ENCODE measurements at regions not wholly inside any gene's neighbourhood (a gene's known extent, or its start where the extent isn't known, plus 50 kb on each side); places are given as distances from the start of the nearest gene placed in this dataset.

- TF ChIP-seq GABPA (IDR thresholded peaks at IDR 0.05; ENCODE audit: low read depth), result no peak
- TF ChIP-seq POLR2AphosphoS5 (IDR thresholded peaks at IDR 0.05; ENCODE audit: low read depth), result no peak
- no peak for TF ChIP-seq SPI1 (IDR thresholded peaks at IDR 0.05; ENCODE audit: borderline replicate concordance, low read depth)
- TF ChIP-seq CTCF (IDR thresholded peaks at IDR 0.05; ENCODE audit: insufficient read depth, low read length), result no peak
- TF ChIP-seq REST (IDR thresholded peaks at IDR 0.05; ENCODE audit: insufficient replicate concordance, low read depth), result no peak
- Histone ChIP-seq H3K27ac (replicated peaks) (no peak overlapping the region), H3K27me3 (ENCODE audit: insufficient read depth, poor library complexity, severe bottlenecking) (no peaks in the 10 kb centered on the region), H3K4me3 (replicated peaks; ENCODE audit: insufficient read depth, low read length) (no peak overlapping the region)
- no peak for DNase-seq (ENCODE audit: low read depth in 1 of 2, low spot score in 1 of 2)
Measured at GRCh38 chr2:145569108-145569507, 1049.2 kb upstream of the ZEB2 start.

- DNase-seq (ENCODE audit: low read depth in 1 of 2, low spot score in 1 of 2), result no peak
- TF ChIP-seq SPI1 (IDR thresholded peaks at IDR 0.05; ENCODE audit: borderline replicate concordance, low read depth) (no peak), POLR2AphosphoS5 (IDR thresholded peaks at IDR 0.05; ENCODE audit: low read depth) (no peak), REST (IDR thresholded peaks at IDR 0.05; ENCODE audit: insufficient replicate concordance, low read depth) (no peak), CTCF (IDR thresholded peaks at IDR 0.05; ENCODE audit: insufficient read depth, low read length) (no peak), GABPA (IDR thresholded peaks at IDR 0.05; ENCODE audit: low read depth) (no peak)
- no peak overlapping the region for H3K27ac ChIP-seq (replicated peaks)
Measured at GRCh38 chr2:145563741-145564615, 1044.1 kb upstream of the ZEB2 start.

GRCh38 chr2:145561152-145561551, 1041.2 kb upstream of the ZEB2 start:
- no peak for DNase-seq (ENCODE audit: low read depth in 1 of 2, low spot score in 1 of 2)
- H3K27ac ChIP-seq (replicated peaks), result no peak overlapping the region
- no peak overlapping the region for H3K4me3 ChIP-seq (replicated peaks; ENCODE audit: insufficient read depth, low read length)
- no peak for TF ChIP-seq SPI1 (IDR thresholded peaks at IDR 0.05; ENCODE audit: borderline replicate concordance, low read depth)
- no peak for TF ChIP-seq CTCF (IDR thresholded peaks at IDR 0.05; ENCODE audit: insufficient read depth, low read length)
- no peak for TF ChIP-seq POLR2AphosphoS5 (IDR thresholded peaks at IDR 0.05; ENCODE audit: low read depth)
- no peak for TF ChIP-seq REST (IDR thresholded peaks at IDR 0.05; ENCODE audit: insufficient replicate concordance, low read depth)
- no peak for TF ChIP-seq GABPA (IDR thresholded peaks at IDR 0.05; ENCODE audit: low read depth)
- H3K27me3 ChIP-seq (ENCODE audit: insufficient read depth, poor library complexity, severe bottlenecking), result no peaks in the 10 kb centered on the region

More at GRCh38 chr2:145563741-145564615, 1044.1 kb upstream of the ZEB2 start:
- Histone ChIP-seq H3K27me3 (ENCODE audit: insufficient read depth, poor library complexity, severe bottlenecking) (no peaks in the 10 kb centered on the region), H3K4me3 (replicated peaks; ENCODE audit: insufficient read depth, low read length) (no peak overlapping the region)

Measured in HL-60 (cell line).